K562 (cell line): ENCODE measurements at regions not wholly inside any gene's neighbourhood (a gene's known extent, or its start where the extent isn't known, plus 50 kb on each side); places are given as distances from the start of the nearest gene placed in this dataset.

Source experiments
- ATAC-seq: fragments of 200-7000 bp; cut with Tn5 transposase; 3 replicates; pipeline ENCODE4 v1.9.1; 2020; ENCODE audit warnings: moderate library complexity
- BruUV-seq: library from RNA; stranded (reverse); fragments of 400-500 nt; replicated peaks from 2 replicates; lab custom pipeline; 2021; lab: Mats Ljungman, UMichigan
- CTCF ChIA-PET: fragments of 300-600 bp; formaldehyde crosslinking; extraction: SDS; loops from one replicate; lab custom pipeline; 2021; ENCODE audit warnings: low intra/inter-chr PET ratio; lab: Yijun Ruan, JAX
- POLR2A ChIA-PET: fragments of 300-600, 350-650 bp; sonication (Branson Sonifier 250); formaldehyde crosslinking; extraction: SDS; loops from one replicate; lab custom pipeline; 2021; ENCODE audit warnings: antibody characterized with exemption, inconsistent platforms; lab: Yijun Ruan, JAX
- DNase-seq, 4 experiments: peaks; one replicate each; pipeline versions ENCODE4 v3.0.0 to v3.0.0-alpha.2; 2011 to 2018; ENCODE audit warnings: low spot score in 3 of 4, mixed read lengths in 3 of 4; ENCODE audit errors: extremely low read depth in 1 of 4
- FAIRE-seq: peaks from 2 replicates; lab custom pipeline; 2011; peaks lifted over from hg19 to GRCh38; lab: Jason Lieb, UNC
- H2AFZ ChIP-seq: 2 replicates; pipeline ENCODE4 v1.6.0; 2011; ENCODE audit warnings: low read depth, low read length, control low read depth, inconsistent platforms
- H3K27ac ChIP-seq: fragments of 200-600 bp; 3 replicates; pipeline ENCODE4 v1.8.0; 2011; ENCODE audit warnings: low read depth, mild to moderate bottlenecking, control low read depth, inconsistent platforms, low read length, moderate library complexity, mixed read lengths; ENCODE audit errors: extremely low read depth
- H3K27me3 ChIP-seq, 2 experiments: fragments of 300-600 bp in 1 of 2; 2 replicates in 1 of 2; 3 replicates in 1 of 2; pipeline versions ENCODE4 v1.6.0 to v1.8.0; 2011; ENCODE audit warnings: inconsistent platforms in 2 of 2, low read length in 2 of 2, mild to moderate bottlenecking in 1 of 2, mixed read lengths in 1 of 2, moderate library complexity in 1 of 2; ENCODE audit not compliant: control insufficient read depth in 2 of 2, insufficient read depth in 2 of 2
- H3K36me3 ChIP-seq: fragments of 300-600 bp; 3 replicates; pipeline ENCODE4 v1.8.0; 2011; ENCODE audit warnings: mild to moderate bottlenecking, low read length, inconsistent platforms; ENCODE audit not compliant: control insufficient read depth, insufficient read depth
- H3K4me1 ChIP-seq, 2 experiments: fragments of 200-600 bp in 1 of 2; replicated peaks in 1 of 2; 2 replicates in 1 of 2; 3 replicates in 1 of 2; pipeline versions ENCODE4 v1.5.1 to v1.8.0; 2011; ENCODE audit warnings: inconsistent platforms in 2 of 2, low read length in 2 of 2, mild to moderate bottlenecking in 1 of 2, mixed read lengths in 1 of 2, moderate library complexity in 1 of 2; ENCODE audit not compliant: control insufficient read depth in 2 of 2, insufficient read depth in 2 of 2
- H3K4me2 ChIP-seq: 2 replicates; pipeline ENCODE4 v1.6.1; 2011; ENCODE audit warnings: low read length, control low read depth, inconsistent platforms, mixed read lengths; ENCODE audit not compliant: insufficient read depth
- H3K4me3 ChIP-seq: fragments of 200-600 bp; sonication (generic), shearing (Covaris generic); 2 replicates; pipeline ENCODE4 v1.5.1; 2016; ENCODE audit warnings: control low read depth, inconsistent platforms
- H3K79me2 ChIP-seq: fragments of 200-600 bp; 3 replicates; pipeline ENCODE4 v1.8.0; 2011; ENCODE audit warnings: low read length, inconsistent platforms; ENCODE audit not compliant: control insufficient read depth, insufficient read depth
- H3K9ac ChIP-seq, 2 experiments: 2 replicates each; pipeline versions ENCODE4 v1.6.0 to v1.6.1; 2011; ENCODE audit warnings: low read depth in 2 of 2, low read length in 2 of 2, control low read depth in 1 of 2, inconsistent platforms in 1 of 2, mild to moderate bottlenecking in 1 of 2, mixed read lengths in 1 of 2; ENCODE audit not compliant: insufficient read depth in 1 of 2
- H3K9me1 ChIP-seq: one replicate; pipeline ENCODE4 v1.6.0; 2011; ENCODE audit warnings: inconsistent platforms, mild to moderate bottlenecking, low read length, moderate library complexity; ENCODE audit not compliant: control insufficient read depth, insufficient read depth
- H3K9me3 ChIP-seq: replicated peaks from 2 replicates; pipeline ENCODE4 v1.5.1; 2011; ENCODE audit warnings: low read depth, low read length, inconsistent platforms; ENCODE audit not compliant: control insufficient read depth, insufficient read depth
- H4K20me1 ChIP-seq: replicated peaks from 2 replicates; pipeline ENCODE4 v1.6.1; 2011; ENCODE audit warnings: low read length, inconsistent platforms, mixed read lengths; ENCODE audit not compliant: control insufficient read depth, insufficient read depth
- ZBTB17 ChIP-seq: fragments of 450-650 bp; formaldehyde crosslinking; IDR thresholded peaks from 2 replicates; pipeline ENCODE4 v1.4.0; 2020; ENCODE audit warnings: mild to moderate bottlenecking
- ZNF239 ChIP-seq: fragments of 250-450 bp; sonication (Bioruptor Pico); IDR thresholded peaks from 2 replicates; pipeline ENCODE4 v1.4.0; 2020; ENCODE audit warnings: mild to moderate bottlenecking
- ZNF57 ChIP-seq: fragments of 450-650 bp; formaldehyde crosslinking; IDR thresholded peaks from 2 replicates; pipeline ENCODE4 v1.4.0; 2020; ENCODE audit warnings: mild to moderate bottlenecking, moderate library complexity
- ZNF695 ChIP-seq: fragments of 450-650 bp; formaldehyde crosslinking; IDR thresholded peaks from 2 replicates; pipeline ENCODE4 v1.4.0; 2020; ENCODE audit warnings: mild to moderate bottlenecking, moderate library complexity
- WGBS: fragments of 100-300 bp; shearing (Covaris generic); methylation state at CpG from one replicate; pipeline ENCODE4 v1.1.6; 2016; ENCODE audit warnings: low coverage, mixed read lengths; ENCODE audit not compliant: insufficient coverage; ENCODE audit errors: missing lambda C conversion rate; 5-methylcytosine and 5-hydroxymethylcytosine counted together
- in situ Hi-C: fragments of 300-500 bp; cut with MboI; formaldehyde crosslinking; loops from 4 replicates; pipeline ENCODE4 v1.15.0; 2018; ENCODE audit warnings: inconsistent platforms, mixed read lengths
- intact Hi-C: fragments of 100-400 bp; cut with micrococcal nuclease; formaldehyde crosslinking; loops from 2 replicates; pipeline ENCODE4 v1.14.2; 2022
- TF ChIP-seq, protein P1 (sequence below): fragments of 450-650 bp; IDR thresholded peaks from 2 replicates; pipeline ENCODE4 v1.7.1; 2018; ENCODE audit warnings: mild to moderate bottlenecking, low read depth; ENCODE audit not compliant: partially characterized antibody

DNA sequence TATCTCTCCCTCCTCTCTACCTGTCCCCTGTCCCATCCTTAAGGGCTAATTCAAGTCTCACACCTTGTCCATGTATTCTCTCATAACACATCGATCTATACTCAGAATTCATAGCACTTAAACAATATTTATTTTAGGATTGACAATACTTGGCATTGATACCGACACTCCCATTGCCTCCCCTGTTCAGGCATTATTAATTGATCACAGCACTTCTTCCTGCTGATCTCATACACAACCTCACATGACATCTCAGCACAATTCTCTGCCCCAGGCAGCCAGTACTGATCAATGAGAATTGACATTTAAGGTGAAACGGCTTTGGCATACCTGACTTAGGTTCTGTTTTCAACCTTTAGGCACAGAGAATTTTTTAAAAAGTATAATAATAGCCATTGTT, 582.4 kb upstream of the BRINP1 start:
- Histone ChIP-seq H3K36me3 (no peaks in the 10 kb centered on the region), H3K4me1 (no peaks in the 10 kb centered on the region), H4K20me1 (no peaks in the 10 kb centered on the region), H3K27me3 (no peaks in the 10 kb centered on the region), H3K79me2 (no peaks in the 10 kb centered on the region), H2AFZ (no peak overlapping the region), H3K9ac (no peak overlapping the region), H3K4me2 (no peak overlapping the region), H3K9me3 (no peaks in the 10 kb centered on the region), H3K9me1 (no peaks in the 10 kb centered on the region), H3K27ac (no peak overlapping the region), H3K4me3 (no peak overlapping the region)
- in situ Hi-C loops, result no loop called here
- 0 out of 2 replicates have a peak, but pooled peaks have one; percentile 26 for TF ChIP-seq ZBTB17 (CRISPR knock-in tag)
- TF ChIP-seq, protein P1, sequence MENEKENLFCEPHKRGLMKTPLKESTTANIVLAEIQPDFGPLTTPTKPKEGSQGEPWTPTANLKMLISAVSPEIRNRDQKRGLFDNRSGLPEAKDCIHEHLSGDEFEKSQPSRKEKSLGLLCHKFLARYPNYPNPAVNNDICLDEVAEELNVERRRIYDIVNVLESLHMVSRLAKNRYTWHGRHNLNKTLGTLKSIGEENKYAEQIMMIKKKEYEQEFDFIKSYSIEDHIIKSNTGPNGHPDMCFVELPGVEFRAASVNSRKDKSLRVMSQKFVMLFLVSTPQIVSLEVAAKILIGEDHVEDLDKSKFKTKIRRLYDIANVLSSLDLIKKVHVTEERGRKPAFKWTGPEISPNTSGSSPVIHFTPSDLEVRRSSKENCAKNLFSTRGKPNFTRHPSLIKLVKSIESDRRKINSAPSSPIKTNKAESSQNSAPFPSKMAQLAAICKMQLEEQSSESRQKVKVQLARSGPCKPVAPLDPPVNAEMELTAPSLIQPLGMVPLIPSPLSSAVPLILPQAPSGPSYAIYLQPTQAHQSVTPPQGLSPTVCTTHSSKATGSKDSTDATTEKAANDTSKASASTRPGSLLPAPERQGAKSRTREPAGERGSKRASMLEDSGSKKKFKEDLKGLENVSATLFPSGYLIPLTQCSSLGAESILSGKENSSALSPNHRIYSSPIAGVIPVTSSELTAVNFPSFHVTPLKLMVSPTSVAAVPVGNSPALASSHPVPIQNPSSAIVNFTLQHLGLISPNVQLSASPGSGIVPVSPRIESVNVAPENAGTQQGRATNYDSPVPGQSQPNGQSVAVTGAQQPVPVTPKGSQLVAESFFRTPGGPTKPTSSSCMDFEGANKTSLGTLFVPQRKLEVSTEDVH, result no peak
- BruUV-seq, result no TSS peak
- ATAC-seq, result no peak
- FAIRE-seq, result no peak
- CTCF ChIA-PET, result no interaction called here
- POLR2A ChIA-PET, result no interaction called here
- intact Hi-C loops, result no loop called here
- no peak for DNase-seq
- WGBS, result 5% methylated on average over 3 of the region's 3 CpGs

DNA sequence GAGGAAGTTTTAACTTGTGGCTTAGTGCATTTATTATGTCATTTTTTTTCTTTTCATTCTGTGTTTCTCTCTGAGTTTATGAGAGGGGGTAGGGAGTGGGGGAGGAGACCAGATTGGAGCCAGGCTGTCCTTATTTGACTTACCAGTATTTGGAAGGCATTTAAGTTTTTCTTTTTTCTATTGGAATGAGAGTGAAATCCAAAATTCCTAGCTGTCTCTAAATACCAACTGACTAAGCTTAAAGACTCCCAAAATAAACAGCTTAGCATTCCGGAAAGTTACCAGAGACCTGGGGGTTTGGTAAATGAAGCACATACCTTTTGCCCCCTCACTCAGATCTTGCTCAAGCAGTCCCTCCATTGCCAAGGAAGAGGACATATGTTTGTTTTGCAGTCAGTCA, 581.9 kb upstream of the BRINP1 start:
- Histone ChIP-seq H3K27ac (no peak overlapping the region), H3K9me3 (no peaks in the 10 kb centered on the region), H3K4me1 (no peaks in the 10 kb centered on the region), H3K79me2 (no peaks in the 10 kb centered on the region), H2AFZ (no peak overlapping the region), H3K27me3 (no peaks in the 10 kb centered on the region), H3K9ac (no peak overlapping the region), H3K4me2 (no peak overlapping the region), H3K4me3 (no peak overlapping the region), H3K36me3 (no peaks in the 10 kb centered on the region), H4K20me1 (no peaks in the 10 kb centered on the region), H3K9me1 (no peaks in the 10 kb centered on the region)
- in situ Hi-C loops, result no loop called here
- POLR2A ChIA-PET, result no interaction called here
- intact Hi-C loops, result no loop called here
- ATAC-seq, result no peak
- no TSS peak for BruUV-seq
- TF ChIP-seq ZNF57 (CRISPR knock-in tag) (no peak), ZNF239 (no peak), ZNF695 (no peak)
- CTCF ChIA-PET, result no interaction called here
- WGBS, result 0% methylated on average over 1 of the region's 1 CpG
- no peak for DNase-seq
- FAIRE-seq, result no peak
